CD4-positive, alpha-beta T cell treated with Interleukin-12 subunit alpha and Interleukin-12 subunit beta, for 1 hour (primary cell): ENCODE measurements at regions not wholly inside any gene's neighbourhood (a gene's known extent, or its start where the extent isn't known, plus 50 kb on each side); places are given as distances from the start of the nearest gene placed in this dataset.

Source experiments
- DNase-seq: peaks from one replicate; pipeline ENCODE4 v3.0.0-alpha.2; 2020

DNA sequence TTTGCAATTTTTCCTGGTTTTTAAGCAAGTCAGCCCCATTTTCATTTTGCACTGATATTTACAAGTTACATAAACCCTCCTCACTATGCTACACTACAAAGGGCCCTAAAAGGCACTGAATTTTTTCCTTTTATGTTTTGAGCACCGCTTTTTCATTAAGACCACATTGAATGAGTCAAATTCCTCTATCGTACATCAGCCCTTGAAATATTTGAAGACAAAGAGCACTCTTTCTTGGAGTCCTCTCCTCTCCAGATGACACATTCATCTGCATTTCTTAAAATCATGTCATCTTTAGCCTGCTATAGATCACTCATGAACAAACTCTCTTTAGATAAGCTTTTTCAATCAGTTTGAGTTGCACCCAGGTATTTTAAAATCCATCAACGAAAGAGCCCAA lies 306.6 kb upstream of the SOX11 start:
- no peak for DNase-seq

DNA sequence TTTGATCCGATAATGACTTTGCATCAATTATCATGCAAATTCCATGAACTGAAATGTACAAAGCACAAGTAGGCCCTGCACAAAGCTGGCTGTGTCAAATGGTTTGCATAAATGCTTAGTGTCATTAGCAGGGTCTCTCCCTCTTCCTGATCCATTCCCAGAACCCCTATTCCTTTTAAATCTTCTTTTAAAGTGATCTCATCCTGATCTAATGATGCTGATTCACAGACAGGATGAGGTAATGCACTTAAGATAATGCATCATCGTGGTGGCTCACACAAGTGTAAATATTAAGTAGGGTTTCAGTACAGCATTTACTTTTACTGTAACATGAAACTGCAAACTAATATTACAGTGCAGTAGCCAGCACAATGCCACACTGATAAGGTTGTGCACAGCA lies 304.8 kb upstream of the SOX11 start:
- DNase-seq: no peak

- no peak for DNase-seq
Observed at GRCh38 chr2:5389740-5390139, 302.4 kb upstream of the SOX11 start.

GRCh38 chr2:5391362-5391761 lies 300.8 kb upstream of the SOX11 start:
- DNase-seq: no peak

GRCh38 chr2:5392658-5393057 lies 299.5 kb upstream of the SOX11 start:
- DNase-seq: no peak

DNA sequence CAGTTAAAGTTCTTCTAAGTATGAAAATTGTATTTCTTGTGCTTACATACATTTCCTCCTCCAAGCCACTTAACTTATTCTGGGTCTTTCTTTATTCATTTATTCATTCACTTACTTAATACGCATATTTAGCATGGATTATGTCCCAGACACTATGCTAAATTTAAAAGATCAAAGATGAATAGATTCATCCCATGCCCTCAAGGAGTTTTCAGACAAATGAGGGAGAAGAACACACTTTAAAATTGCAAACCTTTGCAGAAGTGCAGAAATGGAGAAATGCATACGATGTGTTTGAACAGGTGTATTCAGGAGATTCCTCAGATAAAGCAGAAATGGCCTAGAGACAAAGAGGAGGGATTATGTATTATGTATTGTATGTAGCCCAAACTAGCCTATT lies 298.7 kb upstream of the SOX11 start:
- DNase-seq: no peak

DNA sequence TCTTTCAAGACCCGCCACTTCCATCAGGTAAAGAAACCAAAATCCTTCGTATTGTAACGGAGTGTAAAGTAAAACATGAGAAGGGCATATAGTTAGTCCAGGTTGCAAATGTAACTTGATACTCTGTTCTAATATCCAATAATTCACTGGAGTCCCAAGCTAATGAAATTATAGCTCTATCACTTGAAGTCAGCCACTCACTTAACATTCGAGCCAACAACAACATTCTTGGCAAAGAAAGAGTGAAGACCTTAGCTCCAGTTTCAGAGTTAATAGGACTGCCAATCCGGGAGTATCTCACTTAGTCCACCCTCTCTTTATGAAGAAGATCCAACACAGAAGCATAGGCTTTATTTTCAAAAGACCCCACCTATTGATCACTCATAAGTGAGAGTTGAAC lies 298.0 kb upstream of the SOX11 start:
- DNase-seq: no peak

DNA sequence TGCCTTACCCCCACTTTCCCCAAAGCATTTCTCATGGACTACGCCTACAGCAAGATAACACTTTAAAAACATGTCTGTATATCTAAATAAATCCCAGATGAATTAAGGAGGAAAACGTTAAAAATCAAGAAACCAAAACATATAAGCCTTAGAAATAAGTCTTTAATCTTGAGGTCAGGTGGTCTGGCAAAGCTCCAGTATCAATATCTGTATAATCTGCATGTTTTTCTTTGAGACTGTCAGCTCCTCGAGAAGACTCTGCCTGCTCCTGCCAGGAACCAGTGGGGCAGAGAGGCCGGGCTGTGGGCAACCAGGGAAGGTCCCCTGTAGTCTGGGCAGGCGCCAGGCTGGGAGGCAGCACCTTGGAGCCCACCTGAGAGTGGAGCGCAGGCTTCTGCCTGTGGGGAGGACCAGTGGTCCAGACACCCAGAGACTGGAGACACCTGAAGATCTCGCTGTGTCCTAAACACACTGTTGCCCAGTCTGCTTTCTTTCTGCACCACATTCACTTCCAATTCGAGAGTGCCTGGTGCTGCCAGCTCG lies 291.0 kb upstream of the SOX11 start:
- DNase-seq: no peak

DNA sequence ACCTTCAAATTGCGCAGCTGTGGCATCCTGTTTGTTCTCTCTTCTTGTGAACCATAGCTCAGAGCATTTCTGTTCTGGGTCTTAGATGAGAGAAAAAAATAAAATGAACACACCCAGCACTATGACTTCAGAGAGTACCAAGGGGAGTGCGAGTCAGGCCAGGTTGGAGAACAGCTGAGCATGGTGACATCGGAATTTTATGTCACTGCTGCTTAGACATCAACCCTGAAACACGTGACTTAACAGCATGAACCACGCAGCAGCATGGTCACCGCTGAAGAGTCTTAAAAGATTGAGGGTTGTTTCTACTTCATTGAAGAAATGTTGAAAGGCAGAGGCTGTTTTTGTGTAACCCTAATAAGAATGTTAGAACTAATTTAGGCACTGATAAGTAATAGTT lies 288.8 kb upstream of the SOX11 start:
- no peak for DNase-seq

DNA sequence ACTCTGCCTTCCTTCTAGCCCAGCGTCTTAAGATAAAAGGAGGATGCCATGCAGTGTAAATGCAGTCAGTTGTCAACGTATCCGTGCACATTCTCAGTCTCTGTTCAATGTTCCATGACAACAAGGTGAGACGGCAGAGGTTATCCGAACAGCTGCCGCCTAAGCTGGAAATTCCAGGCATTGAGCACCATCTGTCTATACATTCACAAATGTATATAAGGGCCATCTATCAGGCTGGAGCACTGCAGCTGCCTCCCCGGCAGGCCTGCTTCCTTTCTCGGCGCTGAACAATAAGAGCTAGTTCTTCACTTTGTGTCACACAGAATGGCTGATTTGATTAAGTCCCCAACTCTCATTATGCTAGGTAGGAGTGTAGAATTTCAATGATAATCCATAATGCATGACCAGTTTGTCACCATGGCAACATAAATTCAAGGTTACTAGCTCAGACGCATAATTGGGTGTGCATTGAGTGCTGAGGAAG lies 282.2 kb upstream of the SOX11 start:
- no peak for DNase-seq

GRCh38 chr2:5410991-5411700 lies 281.0 kb upstream of the SOX11 start:
- no peak for DNase-seq

GRCh38 chr2:5412001-5412400 lies 280.2 kb upstream of the SOX11 start:
- no peak for DNase-seq

DNA sequence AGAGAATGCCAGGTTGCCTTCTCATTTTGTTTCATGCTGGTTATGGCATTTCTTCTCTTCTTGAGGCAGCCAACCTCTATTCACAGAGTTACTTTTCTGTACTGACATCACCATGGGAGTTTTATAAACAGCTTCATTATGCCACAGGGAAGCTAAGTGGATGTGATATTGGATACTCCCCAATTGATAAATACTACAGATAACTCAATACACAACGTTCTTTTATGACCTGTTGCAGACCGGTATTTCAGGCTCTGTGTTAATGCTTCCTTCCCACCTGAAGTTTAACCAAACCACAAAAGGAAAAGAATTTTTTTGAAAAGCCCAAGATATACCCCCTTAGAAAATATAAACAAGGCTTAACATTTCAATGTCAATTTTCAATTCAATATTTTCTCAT lies 258.3 kb upstream of the SOX11 start:
- DNase-seq: no peak

DNA sequence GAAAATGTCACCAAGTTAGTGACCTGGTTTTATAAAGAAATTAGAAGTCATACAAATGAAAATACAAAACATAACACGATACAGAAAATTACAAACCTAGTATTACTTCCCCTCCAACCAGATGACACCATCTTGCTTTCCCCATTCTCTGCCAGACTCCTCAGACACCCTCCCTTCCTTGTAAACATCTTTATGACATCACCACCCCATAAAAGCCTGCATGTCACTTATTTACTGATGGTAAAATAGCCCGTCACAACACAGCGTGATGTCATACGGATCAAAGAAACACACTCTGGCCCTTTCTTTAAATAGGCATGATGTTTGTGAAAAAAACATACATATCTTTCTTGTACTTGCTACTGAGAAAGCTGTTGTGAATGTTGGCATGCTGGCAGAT lies 254.8 kb upstream of the SOX11 start:
- no peak for DNase-seq

GRCh38 chr2:5440174-5440573 lies 252.0 kb upstream of the SOX11 start:
- DNase-seq: no peak

- DNase-seq: no peak
Observed at GRCh38 chr2:5442736-5443135, 249.4 kb upstream of the SOX11 start.

DNA sequence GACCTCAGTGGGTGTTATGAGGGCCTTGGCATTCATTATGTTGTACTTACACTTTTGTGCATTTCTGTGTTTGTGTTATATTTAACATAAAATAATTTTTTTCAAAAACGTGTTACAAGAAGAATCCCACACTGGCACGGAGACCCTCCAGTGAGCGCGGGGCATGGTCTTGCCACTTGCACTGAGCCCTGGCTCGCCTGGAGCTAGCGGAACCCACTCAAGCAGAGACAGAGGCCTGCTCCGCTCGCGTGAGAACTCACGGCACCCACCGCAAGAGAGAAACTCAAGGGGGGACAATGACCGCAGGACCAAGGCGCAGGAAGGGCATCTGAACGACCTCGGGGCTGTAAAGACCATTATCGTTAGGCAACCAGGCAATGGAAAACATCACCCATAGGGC lies 248.0 kb upstream of the SOX11 start:
- no peak for DNase-seq

DNA sequence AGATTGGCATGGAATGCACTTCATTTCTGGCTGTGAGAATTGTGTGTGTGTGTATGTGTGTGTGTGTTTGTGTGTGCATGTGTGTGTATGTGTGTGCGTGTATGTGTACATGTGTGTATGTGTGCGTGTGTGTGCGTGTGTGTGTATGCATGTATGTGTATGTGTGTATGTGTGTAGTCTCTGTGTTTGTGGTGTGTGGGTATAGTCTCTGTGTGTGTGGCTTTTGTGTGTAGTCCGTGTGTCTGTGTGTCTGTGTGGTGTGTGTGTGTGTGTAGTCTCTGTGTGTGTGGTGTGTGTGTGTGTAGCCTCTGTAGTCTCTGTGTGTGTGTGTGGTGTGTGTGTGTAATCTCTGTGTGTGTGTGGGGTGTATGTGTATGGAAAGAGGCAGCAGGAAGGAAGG lies 247.3 kb upstream of the SOX11 start:
- DNase-seq: no peak

- DNase-seq: no peak
Observed at GRCh38 chr2:5449867-5450266, 242.3 kb upstream of the SOX11 start.

GRCh38 chr2:5453220-5454050 lies 238.7 kb upstream of the SOX11 start:
- no peak for DNase-seq

- DNase-seq: no peak
Observed at GRCh38 chr2:5454051-5454390, 238.2 kb upstream of the SOX11 start.

GRCh38 chr2:5459041-5459440 lies 233.1 kb upstream of the SOX11 start:
- no peak for DNase-seq

- DNase-seq: no peak
Observed at GRCh38 chr2:5464657-5465056, 227.5 kb upstream of the SOX11 start.

- no peak for DNase-seq
Observed at GRCh38 chr2:5465859-5466258, 226.3 kb upstream of the SOX11 start.
